PC-9 (cell line): ENCODE measurements at regions not wholly inside any gene's neighbourhood (a gene's known extent, or its start where the extent isn't known, plus 50 kb on each side); places are given as distances from the start of the nearest gene placed in this dataset.

Source experiments
- CTCF ChIP-seq: fragments of 200-600 bp; sonication (generic); conservative IDR thresholded peaks from 2 replicates; pipeline ENCODE4 v1.6.1; 2017; ENCODE audit warnings: mixed run types, antibody characterized with exemption, mild to moderate bottlenecking, moderate library complexity
- EZH2 ChIP-seq: fragments of 200-600 bp; sonication (generic); IDR thresholded peaks from 2 replicates; pipeline ENCODE4 v1.8.0; 2017; ENCODE audit warnings: antibody characterized with exemption, low read depth

- TF ChIP-seq CTCF (no peak), EZH2 (no peak)
These were observed 107.3 kb downstream of the XKR3 start for GRCh38 chr22:16717699-16718558.
